Lung (tissue), 11 donors: ENCODE measurements at regions not wholly inside any gene's neighbourhood (a gene's known extent, or its start where the extent isn't known, plus 50 kb on each side); places are given as distances from the start of the nearest gene placed in this dataset.

Experiments
- ATAC-seq: fragments of 200-7000 bp; cut with Tn5 transposase; one replicate; pipeline ENCODE4 v1.9.1; 2020; ENCODE audit warnings: moderate number of reproducible peaks; ENCODE audit not compliant: insufficient read depth, low FRiP score
- DNase-seq, 3 donors: peaks; one replicate each; pipeline ENCODE4 v3.0.0-alpha.2; 2013 to 2017
- H3K27ac ChIP-seq, 2 donors: one replicate each; pipeline ENCODE4 v1.5.1; 2013; ENCODE audit warnings: mild to moderate bottlenecking in 2 of 2, moderate library complexity in 2 of 2, control low read depth in 1 of 2, inconsistent platforms in 1 of 2, low read depth in 1 of 2, low read length in 1 of 2
- H3K27me3 ChIP-seq, 3 donors: one replicate each; pipeline ENCODE4 v1.5.1; 2013; ENCODE audit warnings: low read length in 2 of 3; ENCODE audit not compliant: control insufficient read depth in 3 of 3, insufficient read depth in 3 of 3
- H3K36me3 ChIP-seq, 4 donors: one replicate each; pipeline ENCODE4 v1.5.1; 2013; ENCODE audit warnings: low read length in 4 of 4, mild to moderate bottlenecking in 1 of 4, moderate library complexity in 1 of 4; ENCODE audit not compliant: control insufficient read depth in 4 of 4, insufficient read depth in 4 of 4
- H3K4me1 ChIP-seq, 5 donors: one replicate each; pipeline ENCODE4 v1.5.1; 2013; ENCODE audit warnings: low read length in 5 of 5, mild to moderate bottlenecking in 2 of 5, moderate library complexity in 1 of 5; ENCODE audit not compliant: control insufficient read depth in 5 of 5, insufficient read depth in 5 of 5
- H3K4me3 ChIP-seq: one replicate; pipeline ENCODE4 v1.5.1; 2013; ENCODE audit warnings: mild to moderate bottlenecking, control low read depth, moderate library complexity
- H3K9ac ChIP-seq, 2 donors: one replicate each; pipeline ENCODE4 v1.5.1; 2013; ENCODE audit warnings: low read length in 2 of 2, control low read depth in 1 of 2; ENCODE audit not compliant: insufficient read depth in 1 of 2
- H3K9me3 ChIP-seq, 4 donors: one replicate each; pipeline ENCODE4 v1.5.1; 2013; ENCODE audit warnings: low read length in 3 of 4, mild to moderate bottlenecking in 1 of 4, moderate library complexity in 1 of 4; ENCODE audit not compliant: control insufficient read depth in 4 of 4, insufficient read depth in 3 of 4
- CTCF ChIP-seq: IDR thresholded peaks from 2 replicates; pipeline ENCODE4 v1.5.1; 2012; ENCODE audit warnings: mild to moderate bottlenecking; ENCODE audit errors: control extremely low read depth, extremely low read depth
- WGBS, 2 donors: extraction: QIAGEN DNeasy Blood & Tissue Kit; methylation state at CpG; one replicate each; pipeline ENCODE4 v1.1.7; 2013; 5-methylcytosine and 5-hydroxymethylcytosine counted together
- donor health status: control.
- donor health status: control.
- donor health status: Bipolar disorder and iron deficiency.
- donor health status: healthy.
- donor health status: DM: yes; HTN: yes; CAD: no.

GRCh38 chr2:193276560-193276959, 1081.8 kb upstream of the TMEFF2 start:
- no peaks in the 10 kb centered on the region for H3K4me1 ChIP-seq
- ATAC-seq (no peak), DNase-seq (no peak)
- H3K27ac ChIP-seq: no peak overlapping the region
- no peak overlapping the region for H3K9ac ChIP-seq
- no peaks in the 10 kb centered on the region for H3K36me3 ChIP-seq
- H3K9me3 ChIP-seq: no peaks in the 10 kb centered on the region
- WGBS, 2 donors: 95 to 96% methylated on average over 16 of the region's 16 CpGs
- no peak for TF ChIP-seq CTCF
- no peak overlapping the region for H3K4me3 ChIP-seq
- H3K27me3 ChIP-seq: no peaks in the 10 kb centered on the region

GRCh38 chr2:193276069-193276468, 1081.3 kb upstream of the TMEFF2 start:
- no peak for ATAC-seq
- Histone ChIP-seq H3K27me3 (no peaks in the 10 kb centered on the region), H3K4me3 (no peak overlapping the region), H3K4me1 (no peaks in the 10 kb centered on the region), H3K9ac (no peak overlapping the region), H3K27ac (no peak overlapping the region), H3K36me3 (no peaks in the 10 kb centered on the region), H3K9me3 (no peaks in the 10 kb centered on the region)
- whole genome bisulfite sequencing, 2 donors: 83 to 89% methylated on average over 6 of the region's 6 CpGs
- no peak for TF ChIP-seq CTCF
- DNase-seq: no peak

GRCh38 chr2:193272011-193272410, 1077.3 kb upstream of the TMEFF2 start:
- Histone ChIP-seq H3K4me3 (no peak overlapping the region), H3K27ac (no peak overlapping the region), H3K4me1 (no peaks in the 10 kb centered on the region), H3K27me3 (no peaks in the 10 kb centered on the region), H3K9ac (no peak overlapping the region), H3K9me3 (no peaks in the 10 kb centered on the region), H3K36me3 (no peaks in the 10 kb centered on the region)
- DNase-seq: no peak
- WGBS, 2 donors: 35 to 56% methylated on average over 1 of the region's 1 CpG
- no peak for TF ChIP-seq CTCF
- ATAC-seq: no peak

- ATAC-seq (no peak), DNase-seq (no peak)
- Histone ChIP-seq H3K27me3 (no peaks in the 10 kb centered on the region), H3K9ac (no peak overlapping the region), H3K27ac (no peak overlapping the region), H3K36me3 (no peaks in the 10 kb centered on the region), H3K4me1 (no peaks in the 10 kb centered on the region), H3K9me3 (no peaks in the 10 kb centered on the region), H3K4me3 (no peak overlapping the region)
- TF ChIP-seq CTCF: no peak
Observed at GRCh38 chr2:193270816-193271215, 1076.1 kb upstream of the TMEFF2 start.
